ENCODE measurements at regions not wholly inside any gene's neighbourhood (a gene's known extent, or its start where the extent isn't known, plus 50 kb on each side); places are given as distances from the start of the nearest gene placed in this dataset.

DNA sequence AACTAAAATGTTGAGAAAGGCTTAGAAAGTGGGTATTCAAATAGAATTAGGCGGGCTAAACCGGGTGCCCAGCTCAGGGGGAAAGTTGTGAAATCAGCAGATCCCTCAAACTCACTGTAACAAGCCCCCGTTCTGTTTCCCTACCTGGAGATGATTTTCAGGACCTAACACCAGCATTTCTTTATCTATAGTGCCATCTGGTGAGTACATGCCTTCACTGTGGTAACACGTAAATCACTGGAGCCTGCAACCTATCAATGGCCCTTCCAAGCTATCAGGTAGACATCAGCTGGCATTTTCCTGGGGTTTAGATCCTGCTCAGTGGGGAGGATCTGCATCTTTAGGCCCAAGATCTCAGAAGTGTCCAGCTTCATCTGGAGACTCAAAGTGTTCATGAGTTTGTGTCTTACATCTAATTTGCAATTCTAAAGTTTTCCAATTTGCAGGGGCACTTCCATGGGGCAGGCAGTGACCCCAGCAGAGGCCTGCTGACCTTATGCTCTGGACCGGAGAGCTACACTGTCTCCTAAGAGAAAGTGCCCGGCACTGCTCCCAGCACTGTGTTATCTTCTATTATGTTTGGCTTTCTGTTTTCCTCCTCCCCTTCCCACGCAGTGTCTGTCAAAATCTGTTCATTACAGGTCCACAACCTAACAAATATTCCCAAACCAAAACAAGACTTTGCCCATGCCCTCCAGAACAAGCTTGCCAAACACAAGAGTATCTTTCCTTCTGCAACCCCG is 132.5 kb downstream of the LSM5 start:
- H3K4me3 ChIP-seq (ENCODE audit: low read depth, low read length): no peak overlapping the region
- DNase-seq (ENCODE audit: low read depth): no peak
- TF ChIP-seq, protein P1, sequence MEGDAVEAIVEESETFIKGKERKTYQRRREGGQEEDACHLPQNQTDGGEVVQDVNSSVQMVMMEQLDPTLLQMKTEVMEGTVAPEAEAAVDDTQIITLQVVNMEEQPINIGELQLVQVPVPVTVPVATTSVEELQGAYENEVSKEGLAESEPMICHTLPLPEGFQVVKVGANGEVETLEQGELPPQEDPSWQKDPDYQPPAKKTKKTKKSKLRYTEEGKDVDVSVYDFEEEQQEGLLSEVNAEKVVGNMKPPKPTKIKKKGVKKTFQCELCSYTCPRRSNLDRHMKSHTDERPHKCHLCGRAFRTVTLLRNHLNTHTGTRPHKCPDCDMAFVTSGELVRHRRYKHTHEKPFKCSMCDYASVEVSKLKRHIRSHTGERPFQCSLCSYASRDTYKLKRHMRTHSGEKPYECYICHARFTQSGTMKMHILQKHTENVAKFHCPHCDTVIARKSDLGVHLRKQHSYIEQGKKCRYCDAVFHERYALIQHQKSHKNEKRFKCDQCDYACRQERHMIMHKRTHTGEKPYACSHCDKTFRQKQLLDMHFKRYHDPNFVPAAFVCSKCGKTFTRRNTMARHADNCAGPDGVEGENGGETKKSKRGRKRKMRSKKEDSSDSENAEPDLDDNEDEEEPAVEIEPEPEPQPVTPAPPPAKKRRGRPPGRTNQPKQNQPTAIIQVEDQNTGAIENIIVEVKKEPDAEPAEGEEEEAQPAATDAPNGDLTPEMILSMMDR (conservative IDR thresholded peaks at IDR 0.05; ENCODE audit: low read depth, low read length): peak; percentile 35

DNA sequence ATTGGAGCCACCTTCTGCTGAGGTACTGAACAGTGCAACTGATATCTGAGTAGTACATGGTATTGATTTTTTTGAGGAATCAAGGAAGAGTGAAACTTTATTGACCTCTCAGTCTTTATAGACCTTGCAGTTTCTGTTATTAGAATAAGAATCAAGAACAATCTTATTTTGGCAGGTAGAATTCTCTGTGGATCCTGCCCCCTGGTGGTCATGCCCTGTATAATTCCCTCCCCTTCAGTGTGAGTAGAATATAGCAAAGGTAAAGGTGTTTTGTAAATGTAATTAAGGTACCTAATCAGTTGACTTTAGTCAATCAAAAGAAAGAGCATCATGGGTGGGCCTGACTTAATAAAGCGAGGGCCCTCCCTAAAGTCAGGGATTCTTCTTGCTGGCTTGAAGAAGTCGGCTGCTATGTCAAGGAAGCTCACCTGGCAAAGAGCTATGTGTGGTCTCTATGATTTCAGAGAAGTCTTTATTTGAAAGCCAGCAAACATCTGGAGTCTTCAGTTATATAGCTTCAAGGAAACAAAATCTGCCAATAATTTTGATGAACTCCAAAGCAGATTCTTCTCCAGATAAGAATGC is 142.8 kb downstream of the LSM5 start:
- H3K4me3 ChIP-seq (ENCODE audit: low read depth, low read length): no peak overlapping the region
- no peak for DNase-seq (ENCODE audit: low read depth)
- TF ChIP-seq, protein P1 (conservative IDR thresholded peaks at IDR 0.05; ENCODE audit: low read depth, low read length): peak; percentile 68

DNA sequence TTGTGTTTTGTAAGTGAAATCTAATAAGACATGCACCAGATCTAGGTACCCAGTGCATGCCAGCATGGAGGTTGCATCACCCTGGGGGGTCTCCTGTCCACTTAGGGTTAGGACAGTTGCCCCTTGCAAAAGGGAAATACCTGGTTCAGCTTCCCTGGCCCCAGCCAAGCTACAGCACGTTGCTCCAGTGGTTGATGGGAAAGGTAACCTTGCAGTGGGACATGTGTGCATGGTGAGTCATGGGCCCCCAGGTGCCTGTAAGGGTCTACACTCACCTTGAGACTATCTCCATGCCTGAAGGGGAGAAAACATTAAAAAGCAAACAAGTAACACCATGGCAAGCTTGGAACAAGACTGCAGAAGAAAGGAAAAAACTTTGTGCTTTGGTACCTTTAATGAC is 143.9 kb downstream of the LSM5 start:
- no peak overlapping the region for H3K4me3 ChIP-seq (ENCODE audit: low read depth, low read length)
- DNase-seq (ENCODE audit: low read depth): no peak
- TF ChIP-seq, protein P1 (conservative IDR thresholded peaks at IDR 0.05; ENCODE audit: low read depth, low read length): no peak

DNA sequence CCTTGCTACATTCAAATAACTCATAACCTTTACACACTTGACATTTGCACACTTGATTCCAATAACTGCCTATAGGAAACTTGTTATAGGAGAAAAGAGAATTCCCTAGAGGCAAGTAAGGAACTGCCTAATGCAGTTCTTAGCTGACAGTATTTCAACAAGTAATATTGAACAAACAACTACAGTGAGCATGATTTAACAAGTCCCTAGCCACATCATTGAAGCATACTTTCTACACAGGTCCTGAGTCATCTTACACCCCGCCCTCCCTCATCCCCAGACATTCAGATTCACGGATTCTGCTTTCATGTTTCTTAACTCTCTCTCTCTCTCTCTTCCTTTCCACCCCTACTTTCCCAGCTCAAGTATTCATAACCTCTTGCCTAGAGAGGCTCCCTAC is 153.5 kb downstream of the LSM5 start:
- no peak overlapping the region for H3K4me3 ChIP-seq (ENCODE audit: low read depth, low read length)
- no peak for DNase-seq (ENCODE audit: low read depth)
- TF ChIP-seq, protein P1 (conservative IDR thresholded peaks at IDR 0.05; ENCODE audit: low read depth, low read length): no peak

DNA sequence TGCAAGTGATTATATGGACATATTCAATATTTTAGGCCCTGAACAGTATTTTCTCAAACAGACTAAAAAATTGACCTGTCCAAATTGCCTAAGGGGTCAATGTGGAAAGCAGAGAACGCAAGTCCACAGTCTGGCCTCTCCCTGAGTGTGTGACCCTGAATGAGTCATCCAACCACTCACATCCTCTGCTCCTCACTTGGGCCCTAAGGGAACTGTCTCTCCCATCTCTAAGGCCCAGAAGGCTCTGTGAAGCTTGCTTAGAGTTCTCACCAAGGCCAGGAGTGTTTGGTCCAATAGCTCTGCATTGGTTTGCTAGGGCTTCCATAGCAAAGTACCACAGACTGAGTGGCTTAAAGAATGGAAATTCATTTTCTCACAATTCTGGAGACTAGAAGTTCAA is 155.1 kb downstream of the LSM5 start:
- TF ChIP-seq, protein P1 (conservative IDR thresholded peaks at IDR 0.05; ENCODE audit: low read depth, low read length): no peak
- no peak overlapping the region for H3K4me3 ChIP-seq (ENCODE audit: low read depth, low read length)
- no peak for DNase-seq (ENCODE audit: low read depth)

DNA sequence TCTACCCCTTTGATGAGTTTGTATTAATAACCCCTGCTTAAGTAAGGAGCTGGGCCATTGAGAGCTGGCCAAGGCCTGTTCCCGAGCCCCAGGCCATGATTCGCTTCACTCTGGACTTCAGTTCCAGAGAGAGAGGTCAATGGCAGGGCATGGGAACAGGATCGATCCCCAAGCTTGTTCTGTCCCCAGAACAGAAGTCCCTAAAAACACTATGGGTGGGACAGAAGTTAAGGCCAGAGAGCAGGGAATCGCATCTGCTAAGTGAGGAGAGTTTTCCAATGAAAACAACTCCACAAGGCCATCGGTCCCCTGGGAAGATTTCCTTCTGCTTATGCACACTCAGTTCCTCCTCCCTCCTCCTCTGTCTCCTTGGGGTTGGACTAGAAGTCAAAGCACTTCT is 159.6 kb downstream of the LSM5 start:
- TF ChIP-seq, protein P1 (conservative IDR thresholded peaks at IDR 0.05; ENCODE audit: low read depth, low read length): no peak

DNA sequence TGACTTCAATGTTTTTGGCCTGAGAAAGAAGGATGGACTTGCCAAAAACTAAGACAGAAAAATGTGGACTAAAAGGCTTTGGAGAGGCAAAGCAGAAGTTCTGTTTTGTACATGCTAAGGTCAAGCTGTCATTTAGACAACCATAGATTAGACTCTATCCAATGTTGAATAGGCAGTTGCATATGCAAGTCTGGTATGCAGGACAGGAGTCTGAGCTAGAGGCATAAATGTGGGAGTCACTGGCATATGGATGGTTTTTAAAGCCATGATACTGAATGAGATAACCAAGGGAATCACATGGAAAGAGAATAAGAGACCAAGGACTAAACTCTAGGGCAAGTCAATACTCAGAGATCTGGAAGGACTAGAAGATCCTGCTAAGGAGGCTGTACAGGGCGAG is 164.1 kb downstream of the LSM5 start:
- DNase-seq (ENCODE audit: low read depth): no peak
- TF ChIP-seq, protein P1 (conservative IDR thresholded peaks at IDR 0.05; ENCODE audit: low read depth, low read length): no peak
- H3K4me3 ChIP-seq (ENCODE audit: low read depth, low read length): no peak overlapping the region

More for the DNA sequence above, 159.6 kb downstream of the LSM5 start:
- no peak for DNase-seq (ENCODE audit: low read depth)
- H3K4me3 ChIP-seq (ENCODE audit: low read depth, low read length): no peak overlapping the region
